ENCODE measurements at regions not wholly inside any gene's neighbourhood (a gene's known extent, or its start where the extent isn't known, plus 50 kb on each side); places are given as distances from the start of the nearest gene placed in this dataset.

GRCh38 chr14:38311655-38312054 lies 55.8 kb upstream of the CLEC14A start:
- no peak overlapping the region for H3K4me3 ChIP-seq (ENCODE audit: low read depth, low read length)
- no peak for TF ChIP-seq CTCF (conservative IDR thresholded peaks at IDR 0.05; ENCODE audit: low read depth, low read length)
- DNase-seq (ENCODE audit: low read depth), result no peak

DNA sequence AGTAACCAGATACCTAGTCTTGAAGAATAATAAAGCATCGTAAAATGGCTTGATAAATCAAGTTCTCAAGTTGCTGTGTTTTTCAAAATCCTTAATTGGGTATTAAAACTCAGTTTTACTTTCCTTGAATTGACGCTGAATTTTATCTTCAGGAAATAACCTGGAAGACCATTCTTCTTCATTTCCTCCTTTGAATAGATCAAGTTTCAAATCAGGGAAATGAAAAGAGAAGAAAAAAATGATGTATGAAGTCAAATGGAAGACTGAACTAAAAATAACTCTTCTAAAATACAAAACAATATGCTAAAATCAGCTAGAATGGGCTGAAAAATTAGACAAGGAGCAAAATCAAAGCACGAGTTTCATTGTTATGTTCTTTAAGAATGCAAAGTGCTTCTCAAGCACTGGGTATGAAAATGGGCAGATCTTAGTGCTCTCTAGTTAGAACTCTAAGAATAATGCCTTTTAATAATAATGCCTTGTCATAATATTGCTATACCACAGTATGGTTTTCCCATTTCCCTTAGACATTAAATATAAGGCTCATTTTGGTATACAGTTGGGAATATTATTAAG lies 54.6 kb upstream of the CLEC14A start:
- TF ChIP-seq CTCF (conservative IDR thresholded peaks at IDR 0.05; ENCODE audit: low read depth, low read length), result no peak
- DNase-seq (ENCODE audit: low read depth), result no peak
- H3K4me3 ChIP-seq (ENCODE audit: low read depth, low read length), result no peak overlapping the region

DNA sequence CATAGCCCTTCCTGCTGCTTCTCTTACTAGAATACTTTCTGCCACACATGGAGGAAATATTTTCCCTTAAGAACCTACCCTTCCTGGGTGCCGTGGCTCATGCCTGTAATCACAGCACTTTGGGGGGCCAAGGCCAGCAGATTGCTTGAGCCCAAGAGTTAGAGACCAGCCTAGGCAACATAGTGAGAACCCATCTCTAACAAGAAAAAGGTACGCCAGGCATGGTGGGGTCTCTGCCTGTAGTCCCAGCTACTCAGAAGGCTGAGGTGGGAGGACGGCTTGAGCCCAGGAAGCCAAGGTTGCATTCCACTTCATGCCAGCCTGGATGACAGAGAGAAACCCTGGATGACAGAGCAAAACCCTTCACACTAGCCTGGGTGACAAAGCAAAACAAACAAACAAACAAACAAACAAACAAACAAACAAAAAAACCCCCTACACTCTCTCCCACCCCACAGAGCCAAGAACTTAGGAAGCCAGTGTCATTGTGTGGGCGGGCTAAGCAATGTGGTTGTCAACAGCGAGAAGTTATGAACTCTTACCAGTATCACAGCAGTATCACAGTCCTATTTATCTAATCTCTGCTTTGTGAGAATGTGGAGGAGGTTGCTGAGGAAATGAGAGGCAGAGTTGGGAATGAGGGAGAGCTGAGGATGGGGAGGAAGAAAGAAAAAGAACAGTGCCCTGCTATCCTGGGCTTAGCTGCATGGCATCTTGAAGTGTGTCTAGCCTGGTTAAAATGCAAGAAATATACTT lies 53.8 kb upstream of the CLEC14A start:
- DNase-seq (ENCODE audit: low read depth), result no peak
- no peak overlapping the region for H3K4me3 ChIP-seq (ENCODE audit: low read depth, low read length)
- TF ChIP-seq CTCF (conservative IDR thresholded peaks at IDR 0.05; ENCODE audit: low read depth, low read length), result no peak

Data from epithelial cell of proximal tubule (primary cell).